BLaER1 (cell line): ENCODE measurements at regions not wholly inside any gene's neighbourhood (a gene's known extent, or its start where the extent isn't known, plus 50 kb on each side); places are given as distances from the start of the nearest gene placed in this dataset.
"Not testable (repeated sequence)": the region's sequence is repeated elsewhere in the genome, so short reads cannot be mapped to it uniquely, and the experiment has no call there.

Experiments
- H3K27ac ChIP-seq: shearing (Covaris generic); formaldehyde crosslinking; 2 replicates; pipeline ENCODE4 v1.8.1; 2022
- H3K27me3 ChIP-seq: shearing (Covaris generic); formaldehyde crosslinking; 2 replicates; pipeline ENCODE4 v1.8.1; 2022
- H3K36me3 ChIP-seq: shearing (Covaris generic); formaldehyde crosslinking; 2 replicates; pipeline ENCODE4 v1.8.1; 2022
- H3K4me1 ChIP-seq: shearing (Covaris generic); formaldehyde crosslinking; 2 replicates; pipeline ENCODE4 v1.8.1; 2022
- H3K4me2 ChIP-seq: shearing (Covaris generic); formaldehyde crosslinking; 2 replicates; pipeline ENCODE4 v1.8.1; 2022
- H3K4me3 ChIP-seq: shearing (Covaris generic); formaldehyde crosslinking; 2 replicates; pipeline ENCODE4 v1.8.1; 2022
- H3K9ac ChIP-seq: shearing (Covaris generic); formaldehyde crosslinking; 2 replicates; pipeline ENCODE4 v1.8.1; 2022
- H3K9me3 ChIP-seq: shearing (Covaris generic); formaldehyde crosslinking; 2 replicates; pipeline ENCODE4 v1.8.1; 2022
- H4K20me1 ChIP-seq: shearing (Covaris generic); formaldehyde crosslinking; 2 replicates; pipeline ENCODE4 v1.8.1; 2022
- Cebpa-rat ChIP-seq: shearing (Covaris generic); IDR thresholded peaks from 2 replicates; pipeline ENCODE4 v1.8.1; 2022

DNA sequence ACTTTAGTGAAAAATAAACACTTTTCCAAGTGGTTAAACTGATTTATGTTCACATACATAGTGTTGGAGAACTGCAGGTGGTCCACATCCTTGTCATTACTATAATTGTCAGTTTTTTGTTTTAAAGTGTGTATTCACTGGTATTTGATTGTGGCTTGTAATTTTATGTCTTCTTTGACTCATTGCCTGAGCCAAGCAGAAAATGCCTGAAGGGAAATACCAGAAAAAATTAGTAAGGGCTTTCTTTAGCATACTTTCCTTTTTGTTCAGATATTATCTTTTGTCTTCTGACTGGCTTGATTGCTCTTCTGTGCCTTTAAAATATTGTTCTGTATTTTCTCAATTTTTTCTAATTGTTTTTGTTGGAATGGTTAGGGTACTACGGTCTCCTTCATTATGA lies 981.3 kb downstream of the C4orf33 start:
- no peak overlapping the region for H3K4me2 ChIP-seq
- no peak for TF ChIP-seq Cebpa-rat
- H3K4me1 ChIP-seq: no peaks in the 10 kb centered on the region
- no peak overlapping the region for H3K9ac ChIP-seq
- H3K9me3 ChIP-seq: no peaks in the 10 kb centered on the region
- H3K27me3 ChIP-seq: no peaks in the 10 kb centered on the region
- no peaks in the 10 kb centered on the region for H4K20me1 ChIP-seq
- H3K36me3 ChIP-seq: no peaks in the 10 kb centered on the region
- no peak overlapping the region for H3K27ac ChIP-seq
- no peak overlapping the region for H3K4me3 ChIP-seq

DNA sequence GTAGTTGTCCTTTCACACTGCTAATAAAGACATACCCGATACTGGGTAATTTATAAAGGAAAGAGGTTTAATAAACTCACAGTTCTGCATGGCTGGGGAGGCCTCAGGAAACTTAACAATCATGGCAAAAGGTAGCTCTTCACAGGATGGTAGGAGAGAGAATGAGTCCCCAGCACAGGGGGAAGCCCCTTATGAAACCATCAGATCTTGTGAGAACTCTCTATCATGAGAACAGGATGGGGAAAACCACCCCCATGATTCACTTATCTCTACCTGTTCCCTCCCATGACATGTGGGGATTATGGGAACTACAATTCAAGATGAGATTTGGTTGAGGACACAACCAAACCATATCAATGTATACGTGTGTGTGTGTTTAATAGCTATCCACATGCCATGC lies 983.1 kb downstream of the C4orf33 start:
- not testable (repeated sequence) for H4K20me1 ChIP-seq, H3K27ac ChIP-seq, H3K36me3 ChIP-seq, H3K9me3 ChIP-seq, H3K4me2 ChIP-seq, H3K27me3 ChIP-seq, H3K9ac ChIP-seq, H3K4me1 ChIP-seq, H3K4me3 ChIP-seq

DNA sequence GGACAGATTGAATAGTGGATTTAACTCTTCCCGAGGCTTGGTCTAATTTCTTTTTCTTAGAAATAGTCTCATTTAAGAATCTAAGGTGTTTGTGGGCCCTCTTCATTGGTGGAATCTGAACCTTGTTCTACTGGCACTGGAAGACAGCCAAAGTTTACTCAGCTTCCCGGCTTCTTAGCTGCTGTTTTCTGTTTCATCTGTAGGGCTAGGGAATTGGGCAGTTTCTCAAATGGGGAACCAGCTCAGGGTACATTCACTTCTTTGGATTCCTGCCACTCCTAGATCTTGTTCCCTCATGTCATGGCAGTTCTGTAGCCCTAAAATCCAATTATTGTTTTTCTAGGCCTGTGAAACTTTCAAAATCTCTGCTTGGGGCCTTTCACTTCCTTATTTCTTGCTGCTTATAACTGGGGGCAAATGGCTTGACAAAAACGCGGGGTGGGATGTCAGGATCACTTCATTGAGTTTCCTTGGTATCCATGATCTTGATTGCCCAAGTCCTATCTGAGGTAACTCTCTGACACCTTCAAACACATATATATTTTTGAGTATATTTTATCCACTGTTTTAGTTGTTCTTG lies 985.0 kb downstream of the C4orf33 start:
- no peaks in the 10 kb centered on the region for H3K36me3 ChIP-seq
- H3K4me1 ChIP-seq: no peaks in the 10 kb centered on the region
- no peaks in the 10 kb centered on the region for H3K27me3 ChIP-seq
- H3K9me3 ChIP-seq: no peaks in the 10 kb centered on the region
- H3K4me2 ChIP-seq: no peak overlapping the region
- no peak overlapping the region for H3K27ac ChIP-seq
- H3K9ac ChIP-seq: no peak overlapping the region
- no peak for TF ChIP-seq Cebpa-rat
- no peaks in the 10 kb centered on the region for H4K20me1 ChIP-seq
- H3K4me3 ChIP-seq: no peak overlapping the region

DNA sequence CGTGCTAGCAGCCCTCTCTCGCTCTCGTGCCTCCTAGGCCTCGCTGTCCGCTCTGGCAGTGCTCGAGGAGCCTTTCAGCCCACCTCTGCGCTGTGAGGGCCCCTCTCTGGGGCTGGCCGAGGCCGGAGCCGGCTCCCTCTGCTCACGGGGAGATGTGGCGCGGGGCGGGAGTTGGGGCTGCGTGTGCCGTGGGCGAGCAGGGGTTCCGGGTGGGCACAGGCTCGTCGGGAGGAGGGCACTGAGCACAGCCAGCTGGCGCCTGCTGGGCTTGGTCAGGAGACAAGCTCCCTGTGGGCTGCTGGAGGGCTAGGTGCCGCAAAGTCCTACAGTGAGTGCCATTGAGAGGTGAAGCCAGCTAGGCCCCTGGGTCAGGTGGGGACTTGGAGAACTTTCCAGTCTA lies 994.5 kb downstream of the C4orf33 start:
- no peaks in the 10 kb centered on the region for H3K4me1 ChIP-seq
- H4K20me1 ChIP-seq: no peaks in the 10 kb centered on the region
- 0 out of 2 replicates have a peak, but pooled peaks cover 8% of the 10 kb centered on the region for H3K9me3 ChIP-seq
- H3K27ac ChIP-seq: no peak overlapping the region
- no peak overlapping the region for H3K4me2 ChIP-seq
- no peak overlapping the region for H3K4me3 ChIP-seq
- no peak overlapping the region for H3K9ac ChIP-seq
- H3K36me3 ChIP-seq: no peaks in the 10 kb centered on the region
- no peaks in the 10 kb centered on the region for H3K27me3 ChIP-seq
- TF ChIP-seq Cebpa-rat: no peak

DNA sequence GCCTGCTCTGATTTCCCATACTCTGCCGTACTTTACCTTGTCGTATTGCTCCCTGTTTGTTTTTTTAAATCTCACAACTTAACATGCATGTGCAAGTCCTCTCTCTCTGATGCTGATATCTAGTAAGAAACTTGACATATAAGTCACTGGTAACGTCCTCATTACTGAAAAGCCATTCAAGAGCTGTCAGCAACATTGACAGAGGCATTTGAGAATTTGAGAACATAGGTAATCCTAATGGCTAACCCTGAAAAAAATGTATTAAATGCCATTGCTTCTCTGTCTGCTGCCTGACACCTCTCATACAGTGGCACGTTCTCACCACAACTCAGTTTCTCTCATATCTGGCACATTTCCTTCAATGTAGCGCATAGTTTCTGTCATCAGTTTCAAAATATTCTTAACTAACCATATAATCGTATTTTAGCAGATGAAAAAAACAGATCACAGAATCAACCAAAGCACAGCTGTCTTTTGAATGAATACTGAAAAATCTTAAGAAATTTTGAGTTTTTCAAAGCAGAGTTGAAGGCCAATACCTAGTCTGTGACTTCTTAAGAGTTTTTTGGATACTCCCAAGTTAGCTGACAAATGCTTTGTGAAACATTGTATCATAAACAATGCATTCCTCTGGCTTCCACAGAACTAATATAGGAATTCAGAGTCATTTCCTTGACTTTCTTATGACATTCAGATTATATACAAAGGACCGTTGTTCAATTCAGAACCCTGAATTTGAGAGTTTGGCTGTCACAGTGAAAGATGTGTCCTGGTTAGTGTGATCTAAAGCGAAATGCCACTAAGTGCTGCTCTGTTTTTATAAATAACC lies 996.4 kb downstream of the C4orf33 start:
- Histone ChIP-seq H3K36me3 (no peaks in the 10 kb centered on the region), H3K4me1 (no peaks in the 10 kb centered on the region), H3K9me3 (0 out of 2 replicates have a peak, but pooled peaks cover 8% of the 10 kb centered on the region), H4K20me1 (no peaks in the 10 kb centered on the region), H3K27ac (no peak overlapping the region), H3K4me2 (no peak overlapping the region), H3K9ac (no peak overlapping the region), H3K4me3 (no peak overlapping the region), H3K27me3 (no peaks in the 10 kb centered on the region)
- no peak for TF ChIP-seq Cebpa-rat

DNA sequence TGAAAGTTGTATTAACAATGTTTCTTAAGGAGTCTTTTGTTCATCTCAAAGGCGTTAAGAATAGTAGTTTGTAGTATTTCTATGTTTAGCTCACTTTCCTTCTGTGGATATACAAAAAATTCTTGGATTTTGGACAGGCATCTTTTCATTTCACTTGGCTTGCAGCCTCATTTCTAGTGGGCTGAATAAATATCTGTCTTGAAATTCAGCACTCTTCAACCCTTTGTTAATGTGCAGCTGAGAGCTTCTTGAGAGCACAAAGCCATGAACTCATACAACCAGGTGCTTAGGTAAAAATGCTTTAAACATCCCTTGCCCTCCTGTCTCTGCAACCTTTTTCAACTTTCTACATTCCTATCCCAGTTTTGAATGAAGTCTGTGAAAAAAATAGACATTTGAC lies 1003.2 kb downstream of the C4orf33 start:
- no peak for TF ChIP-seq Cebpa-rat

DNA sequence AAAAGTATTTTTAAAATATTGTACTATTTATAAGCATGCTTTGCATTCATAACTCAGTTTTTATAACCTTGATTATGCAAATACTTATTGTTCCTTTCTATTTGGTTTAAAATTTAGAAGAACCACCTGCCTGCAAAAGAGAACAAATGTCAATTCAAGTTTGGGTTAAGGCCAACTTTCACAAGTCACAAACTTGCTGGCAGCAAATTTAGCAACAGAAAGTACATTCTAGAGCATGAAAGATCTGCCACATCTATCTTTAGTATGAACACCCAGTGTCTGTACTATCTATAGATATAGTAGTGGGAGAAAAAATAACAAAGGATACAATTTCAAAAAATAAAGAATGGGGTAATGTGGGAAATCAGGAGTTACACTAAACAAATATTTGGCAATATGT lies 1014.2 kb downstream of the C4orf33 start:
- Histone ChIP-seq H3K9me3 (no peaks in the 10 kb centered on the region), H4K20me1 (no peaks in the 10 kb centered on the region), H3K4me2 (no peak overlapping the region), H3K36me3 (no peaks in the 10 kb centered on the region), H3K27ac (no peak overlapping the region), H3K27me3 (no peaks in the 10 kb centered on the region), H3K4me1 (no peaks in the 10 kb centered on the region), H3K4me3 (no peak overlapping the region), H3K9ac (no peak overlapping the region)
- no peak for TF ChIP-seq Cebpa-rat

More for the DNA sequence above, 1003.2 kb downstream of the C4orf33 start:
- no peaks in the 10 kb centered on the region for H3K4me1 ChIP-seq
- H3K9me3 ChIP-seq: no peaks in the 10 kb centered on the region
- no peaks in the 10 kb centered on the region for H3K36me3 ChIP-seq
- no peak overlapping the region for H3K9ac ChIP-seq
- no peak overlapping the region for H3K27ac ChIP-seq
- H3K27me3 ChIP-seq: no peaks in the 10 kb centered on the region
- H4K20me1 ChIP-seq: no peaks in the 10 kb centered on the region
- H3K4me3 ChIP-seq: no peak overlapping the region
- H3K4me2 ChIP-seq: no peak overlapping the region

DNA sequence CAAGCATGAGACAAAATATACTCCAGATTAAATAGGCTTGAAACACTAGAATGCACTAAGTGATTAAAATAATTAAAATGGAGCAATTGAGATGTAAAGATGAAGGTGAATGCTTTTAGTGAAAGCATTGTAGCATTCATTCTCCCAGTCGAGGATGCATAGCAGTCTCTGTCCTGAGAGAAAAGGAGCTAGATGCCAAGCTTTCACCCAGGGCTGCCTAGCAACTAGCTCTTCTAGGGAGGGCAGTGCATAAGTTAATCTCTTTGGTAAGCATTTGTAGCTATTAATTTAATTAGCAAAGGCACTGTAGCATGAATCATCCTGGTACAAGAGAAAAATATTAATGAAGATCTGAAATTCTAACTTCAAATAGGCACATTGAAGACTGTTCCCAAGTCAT lies 1014.8 kb downstream of the C4orf33 start:
- no peaks in the 10 kb centered on the region for H3K27me3 ChIP-seq
- H3K4me1 ChIP-seq: no peaks in the 10 kb centered on the region
- H3K36me3 ChIP-seq: no peaks in the 10 kb centered on the region
- H3K9me3 ChIP-seq: no peaks in the 10 kb centered on the region
- no peaks in the 10 kb centered on the region for H4K20me1 ChIP-seq
- no peak overlapping the region for H3K27ac ChIP-seq
- no peak overlapping the region for H3K4me3 ChIP-seq
- TF ChIP-seq Cebpa-rat: no peak
- H3K9ac ChIP-seq: no peak overlapping the region
- no peak overlapping the region for H3K4me2 ChIP-seq

DNA sequence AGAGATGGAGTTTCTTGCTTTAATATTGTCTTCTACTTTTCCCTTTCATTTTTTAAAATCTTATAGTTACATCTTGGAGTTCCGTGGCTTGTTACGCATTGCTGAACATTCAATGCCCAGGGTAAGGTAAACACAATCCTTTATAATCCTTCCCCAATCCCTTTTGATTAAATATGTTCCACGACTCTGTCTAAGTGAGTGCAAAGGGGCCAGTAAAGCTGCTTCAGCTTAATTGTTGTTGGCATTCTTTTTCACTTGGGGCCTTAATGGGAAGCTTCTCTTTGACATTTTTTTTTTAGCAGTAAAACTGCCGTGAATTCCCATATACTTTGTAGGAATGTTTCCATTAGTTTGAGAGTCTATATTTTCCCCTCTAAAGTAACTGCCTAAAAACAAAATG lies 1028.1 kb downstream of the C4orf33 start:
- Histone ChIP-seq H3K4me2 (no peak overlapping the region), H3K4me1 (no peaks in the 10 kb centered on the region), H3K27ac (no peak overlapping the region), H3K27me3 (no peaks in the 10 kb centered on the region), H4K20me1 (no peaks in the 10 kb centered on the region), H3K4me3 (no peak overlapping the region), H3K9me3 (peaks cover 5% of the 10 kb centered on the region; the same call in 1 of the 2 replicates), H3K9ac (no peak overlapping the region), H3K36me3 (no peaks in the 10 kb centered on the region)
- no peak for TF ChIP-seq Cebpa-rat

DNA sequence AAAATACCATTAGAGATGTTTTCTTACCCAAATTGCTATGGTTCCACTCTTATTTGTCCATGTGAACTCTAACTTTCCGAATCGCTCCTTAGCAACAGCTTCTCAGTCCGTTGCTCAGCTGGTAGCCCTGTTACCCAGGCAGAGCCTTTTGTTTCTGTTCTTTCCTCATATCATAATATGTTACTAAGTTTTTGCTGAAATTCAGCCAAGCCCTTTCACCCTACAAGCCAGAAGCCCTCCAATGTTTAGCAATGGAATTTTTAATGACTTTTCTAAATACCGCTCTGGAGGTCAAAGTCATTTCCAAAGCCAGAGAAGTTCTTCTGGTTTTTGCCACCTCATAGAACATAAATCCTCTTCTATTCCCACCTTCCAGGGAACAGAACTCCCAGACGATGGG lies 1029.5 kb downstream of the C4orf33 start:
- Histone ChIP-seq H3K27ac (no peak overlapping the region), H3K4me1 (no peaks in the 10 kb centered on the region), H3K27me3 (no peaks in the 10 kb centered on the region), H4K20me1 (no peaks in the 10 kb centered on the region), H3K9me3 (no peaks in the 10 kb centered on the region), H3K36me3 (no peaks in the 10 kb centered on the region), H3K4me3 (no peak overlapping the region), H3K9ac (no peak overlapping the region), H3K4me2 (no peak overlapping the region)
- no peak for TF ChIP-seq Cebpa-rat

DNA sequence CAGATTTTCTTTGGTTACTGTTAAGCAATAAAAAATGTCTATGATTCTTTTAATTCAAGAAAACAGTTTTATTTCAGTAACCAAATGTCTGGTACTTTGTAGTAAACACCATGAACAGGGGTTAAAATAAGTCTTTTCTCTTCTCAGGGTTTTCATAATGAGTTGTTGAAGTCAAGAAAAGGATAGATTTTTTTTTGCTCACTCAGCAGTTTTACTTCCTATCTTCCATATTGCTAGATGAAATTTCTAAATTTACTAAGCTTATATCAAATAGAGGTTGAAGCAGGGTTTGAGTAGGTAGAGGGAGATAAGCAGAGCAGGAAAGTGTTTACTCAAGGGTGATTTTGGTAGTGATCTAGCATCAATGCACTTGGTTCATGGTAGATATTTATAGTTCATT lies 1031.3 kb downstream of the C4orf33 start:
- Histone ChIP-seq H3K9me3 (peaks cover 4% of the 10 kb centered on the region; the same call in 1 of the 2 replicates), H3K4me3 (no peak overlapping the region), H3K9ac (no peak overlapping the region), H3K4me1 (peaks cover 12% of the 10 kb centered on the region), H3K27me3 (no peaks in the 10 kb centered on the region), H3K4me2 (no peak overlapping the region), H4K20me1 (no peaks in the 10 kb centered on the region), H3K36me3 (no peaks in the 10 kb centered on the region), H3K27ac (no peak overlapping the region)
- no peak for TF ChIP-seq Cebpa-rat
